NCI-H128 (cell line): ENCODE measurements at regions not wholly inside any gene's neighbourhood (a gene's known extent, or its start where the extent isn't known, plus 50 kb on each side); places are given as distances from the start of the nearest gene placed in this dataset.
"Not testable (repeated sequence)": the region's sequence is repeated elsewhere in the genome, so short reads cannot be mapped to it uniquely, and the experiment has no call there.

Experiments
- DNase-seq: peaks from one replicate; lab custom pipeline; 2025; ENCODE audit not compliant: unreplicated experiment; lab: John Stamatoyannopoulos, UW

- DNase-seq, result no peak
Measured at GRCh38 chr2:217604527-217605194, 398.1 kb downstream of the TNS1 start.

GRCh38 chr2:217601601-217602000, 401.2 kb downstream of the TNS1 start:
- no peak for DNase-seq

- no peak for DNase-seq
Measured at GRCh38 chr2:217599906-217600305, 402.9 kb downstream of the TNS1 start.

- DNase-seq, result no peak
Measured at GRCh38 chr2:217597681-217598080, 405.1 kb downstream of the TNS1 start.

DNA sequence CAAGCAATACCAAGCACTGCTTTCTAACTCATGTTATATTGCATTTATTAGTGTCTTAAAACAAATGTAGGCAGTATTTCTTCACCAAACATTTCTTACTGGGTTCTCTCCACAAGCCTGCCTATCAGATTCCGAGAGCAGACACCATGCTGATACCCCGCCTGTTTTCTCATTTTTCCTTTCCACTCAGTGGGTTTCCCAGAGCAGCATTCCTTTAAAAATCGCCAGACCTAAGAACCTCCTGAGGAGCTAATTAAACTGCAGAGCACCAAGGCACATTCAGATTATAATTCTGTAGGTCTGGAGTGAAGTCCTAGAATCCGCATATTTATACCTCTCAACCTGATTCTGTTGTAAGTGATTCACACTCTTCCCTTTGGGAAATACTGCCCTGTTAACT, 405.6 kb downstream of the TNS1 start:
- no peak for DNase-seq

GRCh38 chr2:217593732-217594131, 409.1 kb downstream of the TNS1 start:
- no peak for DNase-seq

GRCh38 chr2:217588266-217588665, 414.5 kb downstream of the TNS1 start:
- DNase-seq, result no peak

GRCh38 chr2:217585362-217585761, 417.4 kb downstream of the TNS1 start:
- no peak for DNase-seq

GRCh38 chr2:217580407-217580806, 422.4 kb downstream of the TNS1 start:
- not testable (repeated sequence) for DNase-seq

GRCh38 chr2:217573571-217573970, 429.2 kb downstream of the TNS1 start:
- DNase-seq, result no peak

DNA sequence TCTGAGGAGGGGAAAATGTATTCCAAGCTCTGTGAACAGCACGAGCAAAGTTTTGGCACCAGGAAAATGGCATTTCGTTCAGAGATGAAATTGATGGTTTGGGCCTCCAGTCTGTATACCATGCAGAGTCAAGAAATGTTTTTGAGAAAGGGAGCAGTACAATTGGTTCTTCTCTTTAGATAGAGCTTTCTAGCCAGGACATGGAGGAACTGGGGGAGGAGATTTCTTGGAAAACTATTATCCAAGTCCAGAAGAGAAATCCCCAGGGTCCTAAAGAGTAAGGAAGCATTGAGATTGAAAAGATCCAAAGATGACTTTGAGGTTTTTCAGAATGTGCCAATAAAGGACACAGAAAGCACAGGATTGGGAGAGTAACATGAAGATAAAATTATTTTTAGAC, 432.4 kb downstream of the TNS1 start:
- no peak for DNase-seq

- DNase-seq, result no peak
Measured at GRCh38 chr2:217568289-217568971, 434.4 kb downstream of the TNS1 start.

DNA sequence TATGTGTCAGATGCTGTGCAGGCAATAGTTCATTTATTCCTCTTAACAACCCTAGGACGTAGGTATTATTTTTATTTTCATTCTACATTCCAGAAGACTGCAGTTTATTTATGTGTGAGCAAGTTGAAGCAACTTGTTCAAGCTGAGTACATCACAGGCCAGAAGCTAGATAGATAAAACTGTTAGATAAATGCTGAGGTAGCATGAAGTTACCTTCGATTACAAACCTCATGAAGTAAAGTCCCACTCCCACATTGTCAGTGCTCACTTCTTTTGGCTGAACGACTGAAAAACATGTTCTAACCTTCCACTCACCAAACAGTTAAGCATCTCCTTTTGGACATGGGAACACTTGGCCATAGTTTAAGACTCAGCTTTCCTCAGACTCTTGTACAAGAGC, 439.2 kb downstream of the TNS1 start:
- no peak for DNase-seq

- no peak for DNase-seq
Measured at GRCh38 chr2:217562871-217563480, 439.8 kb downstream of the TNS1 start.

GRCh38 chr2:217559084-217559483, 443.7 kb downstream of the TNS1 start:
- no peak for DNase-seq

DNA sequence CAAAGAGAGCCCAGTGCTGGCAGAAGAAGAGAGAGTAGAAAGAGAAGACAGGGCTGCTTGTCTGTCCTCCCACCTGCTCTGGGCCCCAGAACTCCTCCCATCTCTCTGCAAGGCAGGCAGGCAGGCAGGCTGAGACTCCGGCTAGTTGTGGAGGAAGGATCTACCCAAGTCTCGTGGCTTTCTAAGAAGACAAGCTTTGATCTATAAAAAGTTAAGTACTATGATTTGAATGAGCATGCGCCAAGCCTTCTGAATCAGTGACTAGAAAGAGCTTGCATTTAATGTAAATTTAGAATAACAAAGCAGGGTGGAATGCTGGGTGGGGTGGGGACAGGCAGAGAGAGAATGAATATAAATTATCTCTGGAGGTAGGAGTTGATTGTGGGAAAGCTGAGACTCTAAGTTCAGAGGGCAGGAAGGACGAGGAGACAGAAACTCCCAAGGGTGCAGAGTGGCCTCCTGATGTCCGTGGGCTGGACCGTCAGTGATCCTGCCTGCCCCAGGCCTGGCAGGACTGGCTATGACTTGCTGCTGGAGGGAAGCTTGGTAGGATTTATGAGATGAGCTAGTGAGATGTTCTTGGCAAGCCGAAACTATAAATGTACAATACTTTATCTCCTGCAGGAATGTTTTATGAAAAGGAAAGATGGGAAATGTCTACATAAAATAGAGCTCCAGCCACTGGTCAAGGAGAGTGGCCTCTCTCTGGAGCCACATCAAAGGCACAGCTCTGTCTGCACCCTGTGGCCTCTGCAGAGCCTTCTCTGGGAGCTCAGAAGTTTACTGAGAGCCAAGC, 447.5 kb downstream of the TNS1 start:
- no peak for DNase-seq

DNA sequence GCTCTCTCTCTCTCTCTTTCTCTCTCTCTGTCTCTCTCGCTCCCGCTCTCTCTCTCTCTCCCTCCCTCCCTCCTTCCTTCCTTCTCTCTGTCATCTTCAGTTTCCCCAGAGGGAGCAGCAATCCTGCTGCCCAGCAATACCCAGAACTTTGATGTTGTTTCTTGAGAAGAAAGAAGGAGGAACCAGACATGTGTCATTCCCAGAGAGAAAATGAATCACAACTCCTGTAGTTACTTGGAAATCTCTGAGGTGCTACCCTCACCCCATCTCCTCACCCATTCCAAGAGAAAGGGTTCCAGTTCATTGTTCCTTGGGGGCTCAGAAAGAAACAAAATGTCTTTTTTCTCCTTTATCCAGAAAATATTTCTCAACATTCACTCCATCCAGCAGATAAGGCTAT, 449.1 kb downstream of the TNS1 start:
- DNase-seq, result no peak

- DNase-seq, result no peak
Measured at GRCh38 chr2:217553202-217553601, 449.6 kb downstream of the TNS1 start.

DNA sequence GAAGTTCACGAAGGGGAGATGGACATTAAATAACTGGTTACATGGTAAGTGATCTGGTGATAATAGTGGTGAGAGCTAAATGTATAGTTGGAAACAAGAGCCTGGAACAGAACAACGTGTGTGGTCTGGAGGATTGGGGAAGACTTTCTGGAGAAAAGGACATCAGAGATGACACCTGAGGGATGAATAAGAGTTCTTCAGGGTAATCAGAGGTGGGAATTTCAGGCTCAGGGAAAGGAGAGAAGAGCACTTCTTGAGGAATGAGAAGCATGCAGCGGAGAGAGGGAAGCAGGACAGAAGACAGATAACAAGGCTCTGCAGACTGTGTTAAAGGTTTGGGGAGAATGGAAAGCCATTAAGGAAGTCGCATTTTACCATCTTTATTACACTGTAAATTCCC, 450.7 kb downstream of the TNS1 start:
- no peak for DNase-seq

DNA sequence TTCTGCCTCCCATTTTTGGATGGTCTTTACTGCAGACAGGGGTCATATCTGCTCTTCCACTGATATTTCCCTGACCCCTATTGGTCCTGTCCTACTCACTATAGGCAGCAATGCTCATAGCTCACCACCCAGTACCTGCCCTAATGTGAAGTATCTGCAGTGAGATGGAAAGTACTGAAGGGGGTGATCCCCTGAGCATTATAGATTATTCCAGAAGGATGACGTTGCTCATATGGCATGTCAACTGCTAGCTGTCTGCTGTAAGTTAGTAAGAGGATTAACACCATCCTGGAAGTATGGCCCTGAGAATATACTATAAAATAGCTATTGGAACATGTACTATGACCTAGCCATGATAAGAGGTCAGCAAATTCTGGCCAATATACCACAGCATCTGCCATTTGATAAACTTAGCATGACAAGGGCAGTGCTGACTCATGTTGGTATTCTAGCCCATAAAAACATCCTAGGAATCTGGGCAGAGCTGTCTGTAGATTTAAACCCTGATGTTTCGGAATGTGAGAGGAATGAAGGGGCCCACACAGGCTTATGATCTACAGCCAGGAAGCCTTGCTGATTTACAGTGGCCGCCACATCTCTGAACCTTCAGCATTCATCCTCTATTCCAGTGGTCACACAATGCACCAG, 451.4 kb downstream of the TNS1 start:
- no peak for DNase-seq

GRCh38 chr2:217539126-217539525, 463.7 kb downstream of the TNS1 start:
- no peak for DNase-seq
